ENCODE measurements at regions not wholly inside any gene's neighbourhood (a gene's known extent, or its start where the extent isn't known, plus 50 kb on each side); places are given as distances from the start of the nearest gene placed in this dataset.
"Not testable (repeated sequence)": the region's sequence is repeated elsewhere in the genome, so short reads cannot be mapped to it uniquely, and the experiment has no call there.

DNA sequence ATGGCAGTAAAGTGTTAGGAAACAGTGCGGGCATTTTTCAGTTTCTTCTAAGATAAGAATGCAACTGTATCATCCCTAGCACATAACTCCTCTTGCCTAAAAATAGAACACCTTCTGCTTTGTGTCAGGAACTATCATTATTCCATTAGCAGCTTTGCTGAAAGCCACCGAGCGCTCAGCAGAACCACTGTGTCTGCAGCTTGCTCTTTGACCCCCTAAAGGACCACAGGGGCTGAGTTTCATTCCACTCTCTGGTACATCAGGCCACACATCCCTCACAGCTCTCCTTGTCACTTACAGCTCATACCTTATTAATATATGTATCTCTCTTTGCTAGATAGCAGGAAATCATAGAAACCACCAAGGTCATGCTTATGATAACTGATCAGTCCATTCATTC, 360.2 kb downstream of the KCNA4 start:
- ATAC-seq (ENCODE audit: poor library complexity), result peak; percentile 79
- no peak for DNase-seq
- intact Hi-C loops (cut with DNase I), result no loop called here

DNA sequence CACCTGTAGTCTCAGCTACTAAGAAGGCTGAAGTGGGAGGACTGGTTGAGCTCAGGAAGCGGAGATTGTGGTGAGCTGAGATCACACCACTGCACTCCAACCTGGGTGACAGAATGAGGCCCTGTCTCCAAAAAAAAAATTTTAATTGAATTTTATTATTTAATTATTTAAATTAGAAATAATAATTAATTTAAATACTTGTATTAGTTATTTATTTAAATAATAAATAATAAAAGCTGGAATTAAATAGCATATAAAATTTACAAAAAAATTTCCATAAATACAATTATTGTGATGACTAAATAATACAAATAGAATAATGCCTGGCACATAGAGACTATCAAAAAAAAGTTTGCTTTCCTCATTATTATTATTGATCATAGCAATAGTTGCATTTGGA, 371.5 kb downstream of the KCNA4 start:
- intact Hi-C loops (cut with DNase I), result no loop called here
- no peak for ATAC-seq (ENCODE audit: poor library complexity)
- no peak for DNase-seq

DNA sequence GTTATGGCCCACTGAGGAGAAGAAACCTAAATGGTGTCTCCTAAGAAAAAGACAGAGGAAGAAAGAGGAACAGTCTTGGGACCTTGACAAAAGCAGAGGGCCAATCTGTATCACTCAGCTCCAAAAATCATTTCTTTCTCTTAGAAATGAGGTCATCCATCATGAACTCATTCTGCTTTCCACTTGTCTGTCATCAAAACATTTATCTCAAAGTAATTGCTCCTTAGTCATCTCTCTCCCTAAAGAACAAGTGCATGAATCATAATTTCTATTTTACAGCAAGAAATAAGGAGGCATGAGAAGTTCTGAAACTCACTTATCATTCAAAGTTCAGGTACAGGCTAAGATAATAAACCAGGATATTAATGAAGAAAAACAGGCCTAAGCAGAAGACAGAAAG, 375.6 kb downstream of the KCNA4 start:
- ATAC-seq (ENCODE audit: poor library complexity), result no peak
- intact Hi-C loops (cut with DNase I), result no loop called here
- no peak for DNase-seq

DNA sequence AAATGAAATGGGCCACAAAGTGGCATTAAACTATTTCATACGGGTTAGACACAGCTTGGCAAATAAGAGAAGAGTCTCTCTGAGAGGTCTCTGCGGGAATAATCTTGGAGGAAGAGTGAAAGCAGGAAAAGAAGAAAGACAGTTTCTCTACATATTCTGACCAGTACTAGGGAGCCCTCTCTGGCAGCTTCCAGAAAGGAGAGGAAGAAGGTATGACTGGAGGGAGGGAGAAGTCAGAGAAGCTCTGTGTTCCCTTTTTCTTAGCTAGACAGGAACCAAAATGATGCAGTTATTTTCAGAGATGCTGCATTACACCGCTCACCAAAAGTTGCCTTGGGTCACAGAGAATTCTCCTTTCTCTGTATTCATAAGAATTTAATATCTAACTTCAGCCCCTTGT, 382.1 kb downstream of the KCNA4 start:
- ATAC-seq (ENCODE audit: poor library complexity), result no peak
- intact Hi-C loops (cut with DNase I), result loop anchor here (10.0 kb wide), 1 partner anchor 180 kb away; no protein-coding TSS in a partner anchor
- no peak for DNase-seq

DNA sequence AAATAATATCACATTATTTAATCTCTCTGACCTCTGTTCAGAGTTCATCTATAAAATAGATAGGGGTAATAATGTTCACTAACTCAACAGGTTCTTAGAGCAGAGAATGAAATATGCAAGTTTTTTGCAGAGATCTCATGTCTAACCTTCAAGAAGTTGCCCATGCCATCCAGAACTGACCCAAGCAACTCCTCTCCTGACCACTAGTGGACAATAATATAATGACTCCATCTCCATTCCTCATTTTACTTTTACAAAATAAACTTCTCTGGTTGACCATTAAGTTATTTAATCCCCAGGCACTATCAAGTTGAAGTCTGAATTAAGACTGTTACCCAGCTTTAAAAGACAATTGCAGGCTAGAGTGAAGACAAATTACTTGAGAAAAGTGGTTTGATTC, 382.6 kb downstream of the KCNA4 start:
- ATAC-seq (ENCODE audit: poor library complexity), result no peak
- no peak for DNase-seq
- intact Hi-C loops (cut with DNase I), result loop anchor here (10.0 kb wide), 1 partner anchor 179 kb away; no protein-coding TSS in a partner anchor

DNA sequence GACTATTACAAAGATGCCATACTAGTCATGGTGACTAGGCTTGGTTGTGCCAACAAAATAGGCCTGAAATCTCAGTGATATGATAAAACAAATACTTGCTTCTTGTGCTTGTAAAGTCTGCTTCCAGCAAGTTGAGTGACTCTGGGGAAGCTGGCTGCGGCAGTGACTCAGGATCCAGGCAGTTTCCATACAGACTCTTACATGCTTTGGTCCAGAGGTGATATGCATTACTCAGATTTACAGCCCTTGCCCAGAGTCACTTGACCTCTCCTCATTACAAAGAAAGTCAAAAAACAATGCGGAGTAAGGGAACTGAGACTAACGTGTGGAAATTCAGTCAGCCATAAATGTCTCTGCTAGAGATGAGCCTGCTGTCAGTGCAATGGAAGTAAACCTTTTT, 387.5 kb downstream of the KCNA4 start:
- no peak for ATAC-seq (ENCODE audit: poor library complexity)
- DNase-seq, result no peak
- intact Hi-C loops (cut with DNase I), result no loop called here

DNA sequence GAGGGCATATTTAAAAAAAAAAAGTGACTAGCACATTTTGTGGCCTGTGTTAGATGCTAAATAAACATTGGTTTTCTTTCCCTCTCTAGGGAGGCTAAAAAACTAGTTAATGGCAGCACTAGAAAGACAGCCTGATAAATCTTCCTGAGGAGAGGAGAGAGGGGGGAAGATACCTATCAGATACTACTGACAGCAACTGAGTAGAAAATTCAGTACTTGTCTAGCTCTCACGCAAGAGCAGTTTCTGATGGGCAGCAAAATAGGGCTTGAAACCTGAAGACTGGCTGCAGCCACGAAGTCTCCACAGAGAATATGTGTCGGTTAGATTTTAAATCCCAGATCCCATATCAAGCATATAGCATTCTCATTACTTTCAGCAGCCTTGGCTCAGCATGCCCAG, 388.2 kb downstream of the KCNA4 start:
- ATAC-seq (ENCODE audit: poor library complexity), result no peak
- no peak for DNase-seq
- intact Hi-C loops (cut with DNase I), result no loop called here

DNA sequence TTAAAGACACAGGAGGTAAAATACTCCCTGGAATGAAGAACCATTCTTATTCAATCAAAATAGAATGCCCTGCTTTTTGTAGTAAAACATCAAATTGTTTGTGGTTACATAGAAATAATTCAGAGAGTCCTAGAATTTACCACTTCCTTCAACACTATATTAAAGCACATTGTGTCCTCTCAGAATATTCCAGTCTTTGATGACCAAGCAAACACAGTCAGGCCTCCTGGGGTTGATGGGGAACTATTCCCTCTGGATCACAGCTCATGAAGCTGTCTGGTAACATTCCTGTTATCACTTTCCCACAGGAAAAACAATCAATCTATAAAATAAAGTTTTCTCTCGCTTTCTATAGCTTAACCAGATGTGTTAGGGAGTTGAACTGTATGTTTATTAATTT, 389.3 kb downstream of the KCNA4 start:
- intact Hi-C loops (cut with DNase I), result no loop called here
- no peak for DNase-seq
- ATAC-seq (ENCODE audit: poor library complexity), result no peak

DNA sequence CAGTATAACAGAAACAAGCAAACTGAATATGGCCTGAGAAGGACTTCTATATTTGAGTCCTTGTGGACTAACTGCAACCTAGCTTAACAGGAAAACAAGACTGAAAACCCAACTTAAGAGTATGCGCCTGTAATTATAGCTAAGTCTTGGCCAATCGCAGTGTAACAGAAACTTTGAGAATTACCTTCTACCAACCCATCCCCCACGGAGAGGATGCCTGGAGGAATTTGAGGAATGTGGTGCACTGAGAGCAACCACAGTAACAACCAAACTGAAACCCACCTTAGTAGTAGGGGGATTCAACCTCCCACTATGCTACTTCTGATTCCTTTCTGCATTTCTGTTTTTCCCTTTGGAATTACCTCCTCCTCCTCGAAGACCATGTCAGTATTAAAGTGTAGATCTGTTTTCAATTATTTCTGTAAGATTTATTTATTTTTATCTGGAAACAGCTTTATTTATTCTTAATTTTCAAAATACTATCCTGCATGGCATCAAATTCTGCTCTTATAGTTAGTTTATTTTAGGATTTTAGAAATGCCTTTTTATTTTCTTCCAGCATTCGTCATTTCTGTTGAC, 393.6 kb downstream of the KCNA4 start:
- DNase-seq (no peak), ATAC-seq (ENCODE audit: poor library complexity) (no peak)
- intact Hi-C loops (cut with DNase I), result no loop called here

DNA sequence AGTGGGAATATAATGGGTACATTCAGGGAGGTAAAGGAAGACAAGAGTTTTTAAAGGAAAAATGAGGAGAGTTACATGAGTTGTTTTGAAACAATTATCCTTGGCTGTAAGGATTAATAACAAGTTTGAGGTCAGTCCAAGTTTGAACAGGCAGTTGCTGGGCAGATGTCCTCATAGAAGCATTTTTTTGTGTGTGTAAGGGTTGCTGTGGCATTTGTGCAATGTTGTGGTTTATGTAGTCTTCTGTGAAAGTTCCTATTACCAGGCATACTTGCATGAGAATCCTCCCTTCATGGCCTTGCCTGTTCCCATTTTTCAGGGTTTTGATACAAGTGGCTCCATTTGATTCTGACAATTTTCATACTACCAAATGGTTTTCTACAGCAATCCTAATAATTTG, 400.2 kb downstream of the KCNA4 start:
- ATAC-seq (ENCODE audit: poor library complexity) (no peak), DNase-seq (no peak)
- intact Hi-C loops (cut with DNase I), result no loop called here

DNA sequence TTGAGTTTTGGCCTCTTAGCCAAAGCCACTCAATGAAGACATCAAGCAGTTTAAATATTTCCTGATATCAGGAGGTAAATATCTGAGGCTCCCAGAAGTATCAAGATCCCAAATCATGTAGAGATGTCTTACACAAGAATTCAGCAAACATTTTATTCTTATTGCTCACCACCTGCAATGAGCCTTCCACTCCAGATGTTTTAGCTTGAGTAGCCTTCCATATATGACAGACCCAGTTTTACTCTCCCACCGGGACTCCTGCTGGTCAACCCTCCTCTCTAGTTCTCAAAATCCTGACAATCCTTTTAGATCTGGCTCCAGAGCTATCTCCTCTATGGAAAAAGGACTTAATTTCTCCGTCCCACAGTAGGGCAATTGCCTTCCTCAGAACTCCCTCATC, 404.4 kb downstream of the KCNA4 start:
- no peak for ATAC-seq (ENCODE audit: poor library complexity)
- no peak for DNase-seq
- intact Hi-C loops (cut with DNase I), result no loop called here

DNA sequence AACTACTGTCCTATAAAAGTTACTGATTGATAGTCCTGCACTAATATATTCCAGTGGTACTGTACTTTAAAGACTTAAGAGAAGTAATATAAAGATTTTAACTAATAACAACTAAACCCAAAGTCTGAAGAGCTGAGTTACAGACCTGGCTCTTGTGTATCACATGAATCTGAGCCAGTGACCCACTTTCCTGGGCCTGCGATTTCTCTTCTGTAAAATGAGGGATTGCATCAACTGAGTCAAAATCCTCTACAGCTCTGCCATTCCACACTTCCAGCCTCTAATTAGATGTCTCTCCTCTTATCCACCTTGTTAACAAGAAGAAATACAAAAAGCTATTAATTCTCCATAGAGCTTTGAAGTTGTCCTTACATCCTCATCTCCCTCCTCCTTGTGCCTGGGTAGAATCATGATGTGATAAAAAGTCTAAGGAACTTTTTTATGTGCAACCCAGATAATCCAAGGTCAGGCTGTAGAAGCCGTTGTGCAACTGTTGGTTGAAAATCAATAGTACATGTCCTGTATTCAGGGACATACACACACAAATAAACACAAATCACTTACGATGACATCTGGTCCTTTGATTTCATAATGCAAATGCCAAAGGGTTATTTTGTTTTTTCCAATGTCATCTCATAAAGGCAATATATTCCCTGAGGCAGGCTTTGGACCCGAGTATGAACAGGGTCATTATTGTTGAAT, 410.3 kb downstream of the KCNA4 start:
- intact Hi-C loops (cut with DNase I), result no loop called here
- DNase-seq (no peak), ATAC-seq (ENCODE audit: poor library complexity) (no peak)

DNA sequence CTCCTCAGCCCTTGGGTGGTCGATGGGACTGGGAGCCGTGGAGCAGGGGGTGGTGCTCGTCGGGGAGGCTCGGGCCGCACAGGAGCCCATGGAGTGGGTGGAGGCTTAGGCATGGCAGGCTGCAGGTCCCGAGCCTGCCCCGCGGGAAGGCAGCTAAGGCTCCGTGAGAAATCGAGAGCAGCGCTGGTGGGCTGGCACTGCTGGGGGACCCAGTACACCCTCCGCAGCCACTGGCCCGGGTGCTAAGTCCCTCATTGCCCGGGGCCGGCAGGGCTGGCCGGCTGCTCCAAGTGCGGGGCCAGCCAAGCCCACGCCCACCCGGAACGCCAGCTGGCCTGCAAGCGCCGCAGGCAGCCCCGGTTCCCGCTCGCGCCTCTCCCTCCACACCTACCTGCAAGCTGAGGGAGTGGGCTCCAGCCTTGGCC, 416.7 kb downstream of the KCNA4 start:
- peak; percentile 26 for DNase-seq

DNA sequence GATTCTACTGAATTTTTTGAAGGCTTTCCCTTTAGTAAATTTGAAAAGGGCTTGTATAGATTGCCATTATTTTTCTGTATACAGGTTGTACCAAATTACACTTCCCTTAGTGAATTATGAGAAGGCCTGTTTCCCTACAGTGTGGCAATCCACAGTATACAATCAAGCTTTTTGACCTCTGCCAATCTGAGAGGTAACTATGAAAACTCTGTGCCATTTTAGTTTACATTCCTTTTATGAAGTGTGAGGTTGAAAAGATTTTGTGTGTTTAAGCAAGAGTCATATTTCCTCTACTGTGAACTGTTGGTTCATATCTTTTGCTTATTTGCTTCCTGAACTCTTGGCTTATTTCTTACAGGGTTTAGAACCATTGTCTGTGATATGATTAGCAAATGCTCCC, 432.5 kb downstream of the KCNA4 start:
- DNase-seq, result no peak
- no peak for ATAC-seq (ENCODE audit: poor library complexity)
- intact Hi-C loops (cut with DNase I), result no loop called here

More for the DNA sequence above, 416.7 kb downstream of the KCNA4 start:
- intact Hi-C loops (cut with DNase I); ATAC-seq (ENCODE audit: poor library complexity): not testable (repeated sequence)

DNA sequence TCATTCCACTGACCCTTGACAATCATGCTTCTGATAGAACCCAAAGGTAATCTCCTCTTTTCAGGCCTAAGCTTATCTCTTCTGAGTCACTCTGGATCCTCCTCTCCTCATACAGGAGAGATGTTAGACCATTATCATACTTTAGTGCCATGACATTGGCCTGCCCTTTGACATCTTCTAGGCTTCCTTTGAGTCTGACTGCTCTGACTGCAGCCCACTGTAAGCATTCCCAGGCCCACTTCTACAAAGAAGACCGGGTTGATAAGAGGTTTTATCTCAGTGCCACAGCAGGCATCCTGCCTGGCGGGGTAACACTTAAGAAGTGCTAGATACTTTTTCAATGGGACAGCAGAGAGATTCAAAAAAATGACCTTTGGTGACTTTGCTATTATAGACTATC, 438.0 kb downstream of the KCNA4 start:
- intact Hi-C loops (cut with DNase I), result no loop called here
- ATAC-seq (ENCODE audit: poor library complexity) (no peak), DNase-seq (no peak)

DNA sequence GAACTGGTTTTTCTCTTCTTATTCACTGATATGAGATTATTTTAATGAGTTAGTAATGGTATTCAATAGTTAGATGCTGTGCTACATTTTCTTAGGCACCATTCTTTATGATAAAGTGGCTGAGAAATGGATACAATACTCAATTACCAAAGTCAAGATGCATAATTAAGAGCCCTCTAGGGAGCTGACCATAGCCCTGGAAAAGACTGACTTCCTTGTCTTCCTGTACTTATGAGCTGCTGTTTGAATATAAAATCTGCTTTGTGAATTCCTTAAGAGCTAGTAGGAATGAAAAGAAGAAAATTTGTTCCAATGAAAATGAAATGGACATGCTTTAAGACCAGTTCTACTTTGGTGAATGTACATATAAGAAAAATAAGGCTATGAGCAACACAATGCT, 452.3 kb downstream of the KCNA4 start:
- intact Hi-C loops (cut with DNase I), result no loop called here
- DNase-seq, result no peak
- no peak for ATAC-seq (ENCODE audit: poor library complexity)

DNA sequence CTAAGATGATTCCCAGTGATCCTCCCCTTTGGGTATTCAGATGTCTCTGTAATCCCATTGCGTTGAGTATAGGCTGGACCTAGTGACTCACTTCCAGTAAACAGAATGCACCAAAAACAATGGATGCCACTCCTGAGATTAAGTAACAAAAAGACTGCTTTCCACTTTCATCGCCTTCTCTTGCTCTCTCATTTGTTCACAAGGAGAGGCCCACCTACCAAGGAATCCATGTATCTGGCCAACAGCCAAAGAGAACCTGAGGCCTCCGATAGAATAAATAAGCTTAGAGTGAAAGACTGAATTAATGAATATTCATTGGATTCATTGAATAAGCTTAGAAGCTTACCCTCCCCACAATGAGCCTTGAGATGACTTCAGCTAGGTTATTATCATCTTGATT, 454.6 kb downstream of the KCNA4 start:
- intact Hi-C loops (cut with DNase I), result no loop called here
- DNase-seq, result no peak

DNA sequence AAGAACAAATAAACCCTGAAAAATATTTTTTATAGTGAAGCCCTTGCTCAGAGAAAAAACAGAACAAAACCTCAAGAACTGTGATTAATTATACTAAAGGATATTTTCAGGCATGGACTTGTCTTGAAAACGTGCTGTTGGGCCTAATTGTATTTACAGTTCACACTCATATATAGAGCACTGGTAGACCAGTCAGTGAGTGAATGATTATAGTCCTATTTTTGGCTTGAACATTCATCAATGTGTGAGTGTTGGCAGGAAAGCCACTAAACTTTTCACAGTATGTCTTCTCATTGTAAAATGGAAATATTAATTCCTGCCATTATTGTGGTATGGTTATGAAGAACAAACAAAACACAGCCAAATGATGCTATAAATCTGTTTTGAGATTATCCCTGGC, 462.8 kb downstream of the KCNA4 start:
- DNase-seq (no peak), ATAC-seq (ENCODE audit: poor library complexity) (no peak)
- intact Hi-C loops (cut with DNase I), result no loop called here

More for the DNA sequence above, 454.6 kb downstream of the KCNA4 start:
- ATAC-seq (ENCODE audit: poor library complexity), result no peak

DNA sequence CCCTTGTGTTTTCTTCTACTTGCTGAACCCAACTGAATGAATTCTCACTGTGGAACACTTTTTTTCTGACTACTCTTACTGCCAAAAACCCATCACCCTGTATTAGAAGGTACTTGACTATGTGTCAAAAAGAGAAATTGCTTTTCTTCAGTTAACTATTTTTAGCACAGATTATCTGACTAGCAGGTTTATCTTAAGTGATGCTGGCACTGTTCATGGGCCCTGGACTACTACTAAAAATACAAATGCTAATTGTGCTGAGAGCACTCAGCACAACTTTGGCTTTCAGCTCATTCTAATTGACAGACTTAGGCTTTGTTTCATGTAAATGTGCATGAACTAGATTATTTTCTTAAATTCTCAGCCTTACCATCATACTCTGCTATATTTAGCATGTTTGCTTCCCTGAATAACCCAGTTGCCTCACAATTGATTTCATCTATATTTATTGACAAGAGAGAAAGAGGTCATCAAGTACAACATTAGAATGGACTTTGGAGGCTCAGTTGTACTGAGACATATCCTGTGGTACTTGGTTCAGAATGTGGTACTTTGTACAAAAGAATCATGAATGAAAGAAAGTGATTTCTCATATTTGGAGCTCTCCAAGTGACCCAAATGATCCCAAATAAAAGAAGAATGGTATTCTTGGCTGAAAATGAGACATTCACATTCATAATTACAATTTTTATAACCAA, 478.3 kb downstream of the KCNA4 start:
- DNase-seq (no peak), ATAC-seq (ENCODE audit: poor library complexity) (peak; percentile 94)

DNA sequence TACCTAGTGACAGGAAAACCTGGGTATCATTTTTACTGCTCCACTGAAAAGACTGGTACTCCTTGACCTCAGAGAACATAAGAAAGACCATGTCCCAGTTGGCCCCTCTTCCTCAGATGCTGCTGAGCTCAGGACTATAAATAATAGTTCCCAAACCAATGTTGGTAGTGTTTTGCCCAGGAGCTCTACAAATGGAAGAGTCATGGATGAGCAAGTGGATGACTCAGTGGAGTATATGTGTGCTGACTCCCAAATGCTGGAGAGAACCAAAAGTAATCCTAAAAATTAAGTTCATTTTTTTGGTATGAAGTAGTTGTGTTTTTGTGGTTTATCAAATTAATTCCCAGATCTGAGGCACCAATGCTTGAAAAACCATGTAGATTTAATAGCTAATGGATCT, 482.0 kb downstream of the KCNA4 start:
- intact Hi-C loops (cut with DNase I), result no loop called here
- DNase-seq, result no peak
- ATAC-seq (ENCODE audit: poor library complexity), result no peak

More for the DNA sequence above, 478.3 kb downstream of the KCNA4 start:
- intact Hi-C loops (cut with DNase I), result no loop called here
